RWPE2 (cell line): ENCODE measurements at regions not wholly inside any gene's neighbourhood (a gene's known extent, or its start where the extent isn't known, plus 50 kb on each side); places are given as distances from the start of the nearest gene placed in this dataset.

ENCODE experiments used
- ATAC-seq: fragments of 200-7000 bp; cut with Tn5 transposase; 3 replicates; pipeline ENCODE4 v1.9.1; 2021; ENCODE audit warnings: low read depth
- DNase-seq: peaks from one replicate; pipeline ENCODE4 v3.0.0-alpha.2; 2020; ENCODE audit warnings: low spot score
- H3K27ac ChIP-seq: fragments of 450-650 bp; 2 replicates; pipeline ENCODE4 v1.5.1; 2017; ENCODE audit warnings: mild to moderate bottlenecking; ENCODE audit not compliant: poor library complexity, severe bottlenecking
- H3K27me3 ChIP-seq: fragments of 250-450 bp; sonication (Bioruptor Pico); 2 replicates; pipeline ENCODE4 v1.5.1; 2021; ENCODE audit warnings: mild to moderate bottlenecking, moderate library complexity; ENCODE audit not compliant: insufficient read depth, poor library complexity, severe bottlenecking
- H3K36me3 ChIP-seq: fragments of 250-450 bp; sonication (Bioruptor Pico); 2 replicates; pipeline ENCODE4 v1.5.1; 2020; ENCODE audit warnings: low read depth, mild to moderate bottlenecking, moderate library complexity
- H3K4me1 ChIP-seq: fragments of 250-450 bp; sonication (Bioruptor Pico); 2 replicates; pipeline ENCODE4 v1.5.1; 2021; ENCODE audit warnings: mild to moderate bottlenecking, moderate library complexity; ENCODE audit not compliant: insufficient read depth, poor library complexity, severe bottlenecking
- H3K4me3 ChIP-seq: fragments of 250-450 bp; sonication (Bioruptor Pico); 2 replicates; pipeline ENCODE4 v1.5.1; 2021; ENCODE audit warnings: mild to moderate bottlenecking, moderate library complexity; ENCODE audit not compliant: severe bottlenecking
- H3K9me3 ChIP-seq: fragments of 250-450 bp; sonication (Bioruptor Pico); 2 replicates; pipeline ENCODE4 v1.5.1; 2021; ENCODE audit warnings: mild to moderate bottlenecking, moderate library complexity; ENCODE audit not compliant: severe bottlenecking
- CTCF ChIP-seq: fragments of 450-650 bp; IDR thresholded peaks from one replicate; pipeline ENCODE4 v1.5.1; 2017; ENCODE audit warnings: mild to moderate bottlenecking, moderate library complexity; ENCODE audit not compliant: poor library complexity, severe bottlenecking

- Histone ChIP-seq H3K36me3 (no peaks in the 10 kb centered on the region), H3K27me3 (no peaks in the 10 kb centered on the region), H3K4me1 (peaks cover 9% of the 10 kb centered on the region), H3K27ac (no peak overlapping the region), H3K4me3 (no peak overlapping the region), H3K9me3 (no peaks in the 10 kb centered on the region)
- no peak for TF ChIP-seq CTCF
- ATAC-seq (no peak), DNase-seq (no peak)
These were observed 170.6 kb downstream of the EVA1A start for GRCh38 chr2:75390169-75390568.

DNA sequence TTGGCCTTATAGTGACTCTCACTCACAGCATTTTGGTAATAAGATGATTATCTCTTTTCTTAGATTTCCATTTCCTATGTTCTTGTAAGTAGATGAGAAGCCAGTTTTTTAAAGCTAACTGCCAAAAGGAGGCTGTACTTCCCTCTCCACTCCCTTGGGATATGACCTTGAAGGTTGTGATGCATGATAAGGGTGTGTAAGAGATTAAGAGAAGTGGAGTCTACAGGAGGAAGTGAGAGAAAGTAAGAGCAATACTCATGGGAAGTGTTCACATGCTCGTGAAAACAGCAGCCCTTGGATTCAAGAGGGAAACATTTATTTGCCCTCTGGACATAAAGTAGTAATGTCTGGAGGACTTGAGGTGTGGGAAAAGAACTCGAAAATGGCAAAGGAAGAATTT lies 171.5 kb downstream of the EVA1A start:
- Histone ChIP-seq H3K4me1 (no peaks in the 10 kb centered on the region), H3K27me3 (no peaks in the 10 kb centered on the region), H3K27ac (no peak overlapping the region), H3K4me3 (no peak overlapping the region), H3K36me3 (no peaks in the 10 kb centered on the region), H3K9me3 (no peaks in the 10 kb centered on the region)
- DNase-seq (no peak), ATAC-seq (no peak)
- no peak for TF ChIP-seq CTCF

GRCh38 chr2:75381032-75381431 lies 179.7 kb downstream of the EVA1A start:
- no peaks in the 10 kb centered on the region for H3K27me3 ChIP-seq
- DNase-seq: no peak

DNA sequence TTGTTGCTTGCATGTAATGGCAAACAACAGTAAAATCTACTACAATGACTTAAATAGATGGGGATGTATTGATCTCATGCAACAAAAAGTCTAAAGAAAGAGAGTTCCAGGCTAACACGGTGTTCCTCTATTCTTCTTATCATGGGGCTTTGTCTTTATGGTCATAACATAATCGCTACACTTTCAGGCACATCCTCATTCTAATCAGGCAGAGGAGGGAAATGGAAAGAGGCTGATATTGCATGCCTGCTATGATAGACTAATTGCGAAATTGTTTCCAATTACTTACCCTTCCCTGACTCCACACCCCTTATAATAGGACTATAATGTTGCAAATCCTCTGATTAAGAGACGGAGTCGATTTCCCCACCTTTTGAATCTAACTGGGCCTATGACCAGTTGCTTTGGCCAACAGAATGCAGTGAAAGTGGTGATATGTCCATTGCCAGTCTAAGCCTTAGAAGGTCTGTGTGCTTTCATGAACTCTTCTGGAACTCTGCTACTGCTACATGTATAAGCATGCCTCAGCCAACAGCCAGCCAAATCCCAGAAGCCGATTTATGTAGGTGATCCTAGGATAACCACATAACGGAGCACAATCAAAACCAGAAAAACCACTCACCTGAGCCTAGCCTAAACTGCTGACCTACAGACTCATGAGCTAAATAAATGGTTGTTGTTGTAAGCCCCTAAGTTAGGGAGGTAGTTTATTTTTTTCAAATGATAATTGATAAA lies 180.3 kb upstream of the TACR1 start:
- no peak for DNase-seq
- TF ChIP-seq CTCF: no peak

More at GRCh38 chr2:75381032-75381431, 179.7 kb downstream of the EVA1A start:
- Histone ChIP-seq H3K4me1 (no peaks in the 10 kb centered on the region), H3K4me3 (no peak overlapping the region), H3K27ac (no peak overlapping the region), H3K9me3 (no peaks in the 10 kb centered on the region), H3K36me3 (no peaks in the 10 kb centered on the region)
- no peak for TF ChIP-seq CTCF
- ATAC-seq: no peak

More for the DNA sequence above, 180.3 kb upstream of the TACR1 start:
- Histone ChIP-seq H3K27ac (no peak overlapping the region), H3K27me3 (no peaks in the 10 kb centered on the region), H3K4me3 (no peak overlapping the region), H3K36me3 (no peaks in the 10 kb centered on the region), H3K4me1 (no peaks in the 10 kb centered on the region), H3K9me3 (no peaks in the 10 kb centered on the region)
- ATAC-seq: peak; percentile 56
